Aorta (tissue), 5 donors: ENCODE measurements at regions not wholly inside any gene's neighbourhood (a gene's known extent, or its start where the extent isn't known, plus 50 kb on each side); places are given as distances from the start of the nearest gene placed in this dataset.
"Not testable (repeated sequence)": the region's sequence is repeated elsewhere in the genome, so short reads cannot be mapped to it uniquely, and the experiment has no call there.

Experiments used
- ATAC-seq: fragments of 200-7000 bp; cut with Tn5 transposase; one replicate; pipeline ENCODE4 v1.9.1; 2022; ENCODE audit warnings: moderate library complexity; ENCODE audit not compliant: low FRiP score
- DNase-seq, 2 donors: peaks; one replicate each; pipeline ENCODE4 v3.0.0-alpha.2; 2020
- H3K27ac ChIP-seq, 2 donors: one replicate each; pipeline ENCODE4 v1.5.1; 2013; ENCODE audit warnings: low read length in 2 of 2, mild to moderate bottlenecking in 2 of 2, moderate library complexity in 2 of 2, control low read depth in 1 of 2, inconsistent platforms in 1 of 2, low read depth in 1 of 2
- H3K27me3 ChIP-seq, 2 donors: one replicate each; pipeline ENCODE4 v1.6.1; 2013; ENCODE audit warnings: control low read depth in 1 of 2, low read length in 1 of 2, mild to moderate bottlenecking in 1 of 2, moderate library complexity in 1 of 2; ENCODE audit not compliant: insufficient read depth in 2 of 2, control insufficient read depth in 1 of 2
- H3K36me3 ChIP-seq, 2 donors: one replicate each; pipeline ENCODE4 v1.6.1; 2013; ENCODE audit warnings: control low read depth in 1 of 2, low read length in 1 of 2, mild to moderate bottlenecking in 1 of 2; ENCODE audit not compliant: insufficient read depth in 2 of 2, control insufficient read depth in 1 of 2
- H3K4me1 ChIP-seq, 2 donors: one replicate each; pipeline ENCODE4 v1.6.1; 2013; ENCODE audit warnings: low read length in 2 of 2, control low read depth in 1 of 2, mild to moderate bottlenecking in 1 of 2, moderate library complexity in 1 of 2; ENCODE audit not compliant: insufficient read depth in 2 of 2, control insufficient read depth in 1 of 2
- H3K4me3 ChIP-seq, 2 donors: one replicate each; pipeline ENCODE4 v1.5.1; 2013; ENCODE audit warnings: low read length in 2 of 2, control low read depth in 1 of 2, mild to moderate bottlenecking in 1 of 2
- H3K9me3 ChIP-seq: one replicate; pipeline ENCODE4 v1.6.1; 2013; ENCODE audit warnings: mild to moderate bottlenecking, low read length; ENCODE audit not compliant: control insufficient read depth
- WGBS, 2 donors: extraction: QIAGEN DNeasy Blood & Tissue Kit; methylation state at CpG; one replicate each; pipeline ENCODE4 v1.1.7; 2013; 5-methylcytosine and 5-hydroxymethylcytosine counted together
- intact Hi-C, 2 donors: fragments of 100-400 bp; cut with DNase I; formaldehyde crosslinking; loops; one replicate each; pipeline versions ENCODE4 v1.14.2 to v1.15.0; 2022
- donor health status: healthy with polysubstance abuse.
- donor health status: Bipolar disorder and iron deficiency.
- donor health status: DM: no; HTN: no; CAD: no.
- donor health status: DM: no; HTN: no; CAD: no.
- donor health status: DM: yes; HTN: yes; CAD: no.

DNA sequence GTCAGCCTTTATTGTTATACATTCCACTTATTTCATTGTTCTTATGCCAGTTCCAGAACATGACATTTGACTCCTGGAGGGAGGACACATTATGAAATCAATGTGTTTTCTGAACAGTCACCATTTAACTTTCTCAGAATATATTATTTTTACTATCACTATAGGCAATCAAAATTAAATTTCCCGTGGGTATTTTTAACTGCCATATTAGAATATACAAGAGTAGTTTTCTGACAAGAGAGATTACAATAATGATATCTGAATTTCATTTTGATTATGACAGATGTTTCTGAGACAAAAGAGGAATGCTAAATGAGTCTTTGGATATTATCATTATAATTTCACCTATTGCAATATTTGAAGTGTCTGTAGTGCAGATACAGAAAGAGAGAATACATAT is 64.4 kb upstream of the FSIP2 start:
- Histone ChIP-seq H3K27ac (no peak overlapping the region), H3K9me3 (no peaks in the 10 kb centered on the region), H3K36me3 (no peaks in the 10 kb centered on the region), H3K27me3 (no peaks in the 10 kb centered on the region), H3K4me1 (no peaks in the 10 kb centered on the region), H3K4me3 (no peak overlapping the region)
- ATAC-seq (no peak), DNase-seq (no peak)
- WGBS, 2 donors: 61 to 65% methylated on average over 1 of the region's 1 CpG
- intact Hi-C loops: no loop called here

DNA sequence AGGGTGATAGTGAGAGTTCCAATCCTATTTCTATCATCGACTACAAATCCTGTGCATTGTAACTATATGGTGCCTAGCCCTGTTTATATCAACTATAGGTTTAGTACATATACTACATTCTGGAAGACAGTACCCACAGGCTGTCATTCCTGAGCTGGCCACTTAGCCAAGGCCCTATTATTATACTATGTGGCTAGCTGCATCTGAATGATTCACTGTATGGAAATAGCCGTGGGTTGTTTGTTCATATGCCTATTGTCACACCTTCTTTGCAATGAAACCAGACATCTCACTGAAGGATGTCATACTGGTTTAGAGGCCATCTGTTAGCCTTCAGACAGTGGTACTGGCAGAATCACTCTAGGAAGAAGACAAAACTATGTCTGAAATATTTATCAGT is 62.3 kb upstream of the FSIP2 start:
- Histone ChIP-seq H3K9me3 (no peaks in the 10 kb centered on the region), H3K27me3 (no peaks in the 10 kb centered on the region), H3K4me1 (no peaks in the 10 kb centered on the region), H3K4me3 (no peak overlapping the region), H3K36me3 (no peaks in the 10 kb centered on the region), H3K27ac (no peak overlapping the region)
- 88% methylated on average over 2 of the region's 2 CpGs for WGBS, 2 donors
- DNase-seq: no peak
- intact Hi-C loops: no loop called here
- ATAC-seq: no peak

DNA sequence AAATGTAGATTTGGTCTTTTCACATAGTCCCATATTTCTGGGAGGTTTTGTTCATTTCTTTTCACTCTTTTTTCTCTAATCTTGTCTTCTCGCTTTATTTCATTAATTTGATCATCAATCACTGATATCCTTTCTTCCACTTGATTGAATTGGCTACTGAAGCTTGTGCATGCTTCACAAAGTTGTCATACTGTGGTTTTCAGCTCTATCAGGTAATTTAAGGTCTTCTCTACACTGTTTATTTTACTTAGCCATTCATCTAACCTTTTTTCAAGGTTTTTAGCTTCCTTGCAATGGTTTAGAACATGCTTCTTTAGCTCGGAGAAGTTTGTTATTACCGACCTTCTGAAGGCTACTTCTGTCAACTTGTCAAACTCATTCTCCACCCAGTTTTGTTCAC is 51.6 kb upstream of the FSIP2 start:
- H3K27ac ChIP-seq, intact Hi-C loops, ATAC-seq, H3K27me3 ChIP-seq, DNase-seq, H3K9me3 ChIP-seq, H3K4me1 ChIP-seq, H3K36me3 ChIP-seq, H3K4me3 ChIP-seq: not testable (repeated sequence)
- 75 to 85% methylated on average over 3 of the region's 3 CpGs for WGBS, 2 donors

DNA sequence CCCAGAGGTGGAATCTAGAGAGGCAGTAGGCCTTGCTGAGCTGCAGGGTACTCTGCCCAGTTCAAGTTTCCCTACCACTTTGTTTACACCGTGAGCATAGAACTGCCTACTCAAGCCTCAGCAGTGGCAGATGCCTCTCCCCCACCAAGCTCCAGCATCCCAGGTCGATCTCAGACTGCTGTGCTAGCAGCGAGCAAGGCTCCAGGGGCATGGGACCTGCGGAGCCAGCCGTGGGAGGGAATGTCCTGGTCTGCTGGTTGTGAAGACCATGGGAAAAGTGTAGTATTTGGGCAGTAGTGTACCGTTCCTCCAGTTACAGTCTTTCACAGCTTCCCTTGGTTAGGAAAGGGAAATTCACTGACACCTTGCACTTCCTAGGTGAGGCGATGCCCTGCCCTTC is 50.6 kb upstream of the FSIP2 start:
- DNase-seq: no peak
- Histone ChIP-seq H3K27me3 (no peaks in the 10 kb centered on the region), H3K27ac (no peak overlapping the region), H3K4me3 (no peak overlapping the region), H3K4me1 (no peaks in the 10 kb centered on the region), H3K9me3 (no peaks in the 10 kb centered on the region), H3K36me3 (no peaks in the 10 kb centered on the region)
- no peak for ATAC-seq
- 88 to 91% methylated on average over 7 of the region's 7 CpGs for WGBS, 2 donors
- intact Hi-C loops: no loop called here
